22Rv1 (cell line): ENCODE measurements at regions not wholly inside any gene's neighbourhood (a gene's known extent, or its start where the extent isn't known, plus 50 kb on each side); places are given as distances from the start of the nearest gene placed in this dataset.

ENCODE experiments used
- ZFX ChIP-seq: fragments of 450-650 bp; IDR thresholded peaks from 2 replicates; pipeline ENCODE4 v1.6.1; 2017; ENCODE audit warnings: antibody characterized with exemption, borderline replicate concordance
- TF ChIP-seq, protein P1 (sequence below): fragments of 450-650 bp; IDR thresholded peaks from 2 replicates; pipeline ENCODE4 v1.5.1; 2017; ENCODE audit warnings: mild to moderate bottlenecking

DNA sequence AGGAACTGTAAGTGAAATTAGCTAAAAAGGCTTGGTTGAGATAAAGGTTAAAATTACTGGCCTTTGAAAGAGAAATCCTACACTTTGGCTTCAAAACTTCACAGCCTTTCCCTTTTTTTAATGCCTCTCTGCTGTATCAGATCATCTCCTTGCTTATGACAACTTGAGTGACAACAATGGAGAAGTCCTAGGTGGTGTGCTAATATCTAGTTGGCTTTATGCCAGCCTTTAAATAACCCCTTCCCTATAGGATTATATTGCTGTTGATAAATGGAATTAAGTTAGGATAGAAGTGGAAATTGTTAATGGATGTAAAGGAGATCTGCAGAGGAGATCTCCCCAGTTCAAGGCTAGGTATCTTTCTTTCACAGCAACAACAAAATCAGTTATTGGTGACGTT lies 130.2 kb upstream of the ATP1B1 start:
- TF ChIP-seq, protein P1, sequence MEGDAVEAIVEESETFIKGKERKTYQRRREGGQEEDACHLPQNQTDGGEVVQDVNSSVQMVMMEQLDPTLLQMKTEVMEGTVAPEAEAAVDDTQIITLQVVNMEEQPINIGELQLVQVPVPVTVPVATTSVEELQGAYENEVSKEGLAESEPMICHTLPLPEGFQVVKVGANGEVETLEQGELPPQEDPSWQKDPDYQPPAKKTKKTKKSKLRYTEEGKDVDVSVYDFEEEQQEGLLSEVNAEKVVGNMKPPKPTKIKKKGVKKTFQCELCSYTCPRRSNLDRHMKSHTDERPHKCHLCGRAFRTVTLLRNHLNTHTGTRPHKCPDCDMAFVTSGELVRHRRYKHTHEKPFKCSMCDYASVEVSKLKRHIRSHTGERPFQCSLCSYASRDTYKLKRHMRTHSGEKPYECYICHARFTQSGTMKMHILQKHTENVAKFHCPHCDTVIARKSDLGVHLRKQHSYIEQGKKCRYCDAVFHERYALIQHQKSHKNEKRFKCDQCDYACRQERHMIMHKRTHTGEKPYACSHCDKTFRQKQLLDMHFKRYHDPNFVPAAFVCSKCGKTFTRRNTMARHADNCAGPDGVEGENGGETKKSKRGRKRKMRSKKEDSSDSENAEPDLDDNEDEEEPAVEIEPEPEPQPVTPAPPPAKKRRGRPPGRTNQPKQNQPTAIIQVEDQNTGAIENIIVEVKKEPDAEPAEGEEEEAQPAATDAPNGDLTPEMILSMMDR, result no peak
- TF ChIP-seq ZFX, result no peak
